Ramos (cell line): ENCODE measurements at regions not wholly inside any gene's neighbourhood (a gene's known extent, or its start where the extent isn't known, plus 50 kb on each side); places are given as distances from the start of the nearest gene placed in this dataset.
"Not testable (repeated sequence)": the region's sequence is repeated elsewhere in the genome, so short reads cannot be mapped to it uniquely, and the experiment has no call there.

Source experiments
- in situ Hi-C: fragments of 300-500 bp; cut with MboI; formaldehyde crosslinking; loops from one replicate; pipeline ENCODE4 v1.14.3; 2022; ENCODE audit warnings: low sequenced_read_pairs; ENCODE audit not compliant: unreplicated experiment

- in situ Hi-C loops: loop anchor here (10.0 kb wide), 2 partner anchors 874 to 1394 kb away; no protein-coding TSS in a partner anchor
Observed at GRCh38 chr16:75780669-75781068, 54.4 kb upstream of the CPHXL start.

DNA sequence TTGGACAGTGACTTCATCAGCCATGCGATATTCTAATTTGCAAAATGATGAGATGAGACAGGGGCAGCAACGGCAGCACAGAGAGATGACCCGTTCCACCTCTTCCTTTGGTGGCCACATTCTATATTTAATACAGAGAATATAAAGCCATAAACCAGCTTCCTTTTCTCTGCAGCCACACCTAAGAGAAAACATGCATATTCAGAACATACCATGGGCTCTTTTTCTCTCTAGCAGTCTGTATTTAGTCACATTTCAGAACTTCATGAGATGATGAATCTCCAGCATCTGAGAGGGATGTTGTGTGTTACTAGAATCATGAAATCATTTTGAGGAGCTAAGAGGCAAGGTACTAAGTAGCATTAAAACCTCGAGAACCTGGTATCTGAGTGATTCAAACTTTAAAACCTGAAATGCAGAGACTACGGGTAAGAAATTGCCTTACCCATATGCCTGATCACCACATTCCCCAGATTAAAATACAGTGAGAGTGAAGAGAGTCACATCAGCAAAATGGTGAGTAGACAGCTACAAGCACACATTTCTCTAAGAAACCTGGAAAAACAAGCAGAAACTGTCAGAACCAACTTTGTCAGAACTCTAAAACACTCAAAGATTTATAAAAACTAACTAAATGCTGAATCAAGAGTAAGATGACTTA lies 55.5 kb upstream of the CPHXL start:
- in situ Hi-C loops: loop anchor here (10.0 kb wide), 2 partner anchors 873 to 1393 kb away; no protein-coding TSS in a partner anchor

GRCh38 chr16:75787440-75787839 lies 61.1 kb upstream of the CPHXL start:
- in situ Hi-C loops: loop anchor here (10.0 kb wide), 2 partner anchors 867 to 1387 kb away; no protein-coding TSS in a partner anchor

DNA sequence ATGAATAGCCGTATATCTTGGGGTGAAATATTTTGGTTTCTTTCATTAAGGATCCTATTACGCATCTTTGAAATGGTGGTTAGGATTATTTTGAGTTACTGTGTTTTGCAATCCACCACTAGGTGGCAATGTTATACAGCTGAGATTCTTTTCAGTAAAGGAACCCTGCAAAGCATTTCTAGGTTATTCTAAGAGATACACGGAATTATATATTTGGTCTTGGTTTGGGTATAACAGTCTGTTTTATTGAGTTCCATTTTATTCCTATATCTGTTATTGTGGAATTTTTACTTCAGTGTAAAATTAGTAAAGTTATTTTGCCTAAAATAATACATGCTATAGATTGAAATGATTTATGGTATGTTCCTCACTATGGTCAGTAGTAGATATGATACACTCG lies 62.9 kb upstream of the CPHXL start:
- in situ Hi-C loops: loop anchor here (10.0 kb wide), 2 partner anchors 866 to 1386 kb away; no protein-coding TSS in a partner anchor

- in situ Hi-C loops: no loop called here
Observed at GRCh38 chr16:75792771-75793492, 66.6 kb upstream of the CPHXL start.

GRCh38 chr16:75793641-75794040 lies 67.4 kb upstream of the CPHXL start:
- in situ Hi-C loops: no loop called here

DNA sequence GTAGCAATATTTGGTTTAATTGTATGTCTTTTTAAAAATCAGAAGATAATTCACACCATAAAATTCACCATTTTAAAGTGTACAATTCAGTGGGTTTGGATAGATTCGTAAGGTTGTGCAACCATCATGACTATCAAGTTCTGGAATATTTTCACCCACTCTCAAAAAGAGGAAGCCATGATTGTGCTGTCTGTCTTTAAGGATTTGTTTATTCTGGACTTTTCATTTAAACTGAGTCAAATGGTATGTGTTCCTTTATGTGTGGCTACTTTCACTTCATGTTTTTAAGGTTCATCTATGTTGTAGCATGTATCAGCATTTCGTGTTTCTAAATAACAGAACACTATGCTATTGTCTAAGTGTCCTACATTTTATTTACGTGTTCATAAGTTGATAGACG lies 68.1 kb upstream of the CPHXL start:
- in situ Hi-C loops: no loop called here

DNA sequence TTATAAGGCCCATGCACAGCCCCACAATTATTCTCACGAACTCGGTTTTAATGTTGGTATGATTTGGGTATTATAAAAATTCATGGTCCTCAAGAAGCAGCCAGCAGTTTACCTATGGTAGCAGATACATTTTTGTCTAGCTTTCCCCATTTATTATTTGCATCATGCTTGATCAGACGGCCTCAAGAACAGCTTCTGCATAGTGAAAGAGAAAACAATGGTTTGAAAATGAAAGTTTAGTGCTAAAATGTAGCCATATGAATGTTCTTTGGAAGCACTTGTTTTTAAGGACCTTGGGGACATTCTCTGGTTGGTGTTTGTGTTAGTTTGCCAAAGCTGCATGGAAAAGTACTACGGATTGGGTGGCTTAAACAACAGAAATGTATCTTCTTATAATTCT lies 72.4 kb upstream of the CPHXL start:
- in situ Hi-C loops: no loop called here

DNA sequence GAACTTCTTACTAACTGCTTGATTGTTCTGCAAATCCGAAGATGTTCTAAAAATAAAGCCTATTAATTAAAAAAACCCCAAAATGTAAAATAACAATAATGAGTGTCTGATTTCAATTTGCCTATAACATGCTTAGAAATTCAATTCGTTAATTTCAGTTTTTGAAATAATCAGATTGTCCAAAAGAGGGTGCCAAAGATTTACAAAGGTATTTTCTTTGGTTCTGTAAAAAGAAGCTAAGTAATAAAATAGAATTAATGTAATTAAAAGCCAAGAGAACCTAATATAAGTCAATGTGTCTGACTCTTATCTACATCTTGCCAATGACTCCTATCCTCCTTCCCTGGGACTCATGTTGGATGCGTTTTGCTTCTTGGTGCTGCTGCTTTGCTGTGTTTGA lies 75.0 kb upstream of the CPHXL start:
- in situ Hi-C loops: no loop called here

DNA sequence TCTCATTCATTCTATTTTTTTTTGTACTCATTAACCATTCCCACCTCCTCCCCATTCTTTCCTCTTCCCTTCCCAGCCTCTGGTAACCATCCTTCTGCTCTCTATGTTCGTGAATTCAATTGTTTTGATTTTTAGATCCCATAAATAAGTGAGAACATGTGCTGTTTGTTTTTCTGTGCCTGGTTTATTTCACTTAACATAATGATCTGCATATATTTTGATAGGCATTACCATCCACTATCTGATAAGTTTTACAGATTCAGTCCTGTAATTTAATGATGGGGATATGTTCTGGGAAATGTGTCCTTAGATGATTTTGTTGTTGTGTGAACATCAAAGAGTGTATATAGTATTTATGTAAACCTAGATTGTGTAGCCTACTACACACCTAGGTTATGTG lies 77.5 kb upstream of the CPHXL start:
- in situ Hi-C loops: no loop called here

DNA sequence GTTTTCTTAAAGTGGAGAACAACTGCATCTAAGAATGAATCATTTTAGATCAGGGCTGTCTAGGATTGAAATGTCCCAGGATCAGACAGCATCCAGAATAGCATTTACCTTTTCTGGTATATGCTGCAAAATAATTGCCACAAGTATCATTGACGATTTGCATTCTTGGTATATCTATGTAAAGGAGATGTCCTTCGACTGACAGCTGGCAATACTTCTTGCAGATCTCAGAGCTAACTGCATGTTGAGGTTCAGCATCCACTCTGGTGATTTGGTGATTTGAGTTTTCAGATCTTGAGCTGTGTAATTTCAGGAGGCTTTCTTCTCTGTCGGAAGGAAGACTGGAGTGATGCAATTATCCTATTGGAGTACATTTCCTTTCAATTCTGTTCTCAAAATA lies 78.1 kb upstream of the CPHXL start:
- in situ Hi-C loops: no loop called here

DNA sequence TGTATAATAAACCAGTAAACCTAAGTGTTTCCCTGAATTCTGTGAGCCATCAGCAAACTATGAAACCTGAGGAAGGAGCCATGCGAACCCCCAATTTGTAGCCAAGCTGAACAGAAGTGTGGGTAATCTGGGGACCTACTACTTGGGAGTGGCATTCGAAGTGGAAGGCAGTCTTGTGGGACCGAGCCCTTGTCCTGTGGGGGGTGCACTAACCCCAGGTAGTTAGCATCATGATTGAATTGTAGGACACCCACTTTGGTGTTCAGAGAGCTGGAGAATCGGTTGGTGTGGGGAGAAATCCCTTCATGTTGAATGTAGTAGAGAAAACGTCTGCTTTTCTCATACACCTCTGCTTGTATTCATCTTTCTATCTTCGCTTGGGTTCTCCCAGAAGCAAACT lies 79.7 kb upstream of the CPHXL start:
- in situ Hi-C loops: no loop called here

- in situ Hi-C loops: no loop called here
Observed at GRCh38 chr16:75806487-75806886, 80.2 kb upstream of the CPHXL start.

GRCh38 chr16:75810342-75810741 lies 84.1 kb upstream of the CPHXL start:
- in situ Hi-C loops: no loop called here

DNA sequence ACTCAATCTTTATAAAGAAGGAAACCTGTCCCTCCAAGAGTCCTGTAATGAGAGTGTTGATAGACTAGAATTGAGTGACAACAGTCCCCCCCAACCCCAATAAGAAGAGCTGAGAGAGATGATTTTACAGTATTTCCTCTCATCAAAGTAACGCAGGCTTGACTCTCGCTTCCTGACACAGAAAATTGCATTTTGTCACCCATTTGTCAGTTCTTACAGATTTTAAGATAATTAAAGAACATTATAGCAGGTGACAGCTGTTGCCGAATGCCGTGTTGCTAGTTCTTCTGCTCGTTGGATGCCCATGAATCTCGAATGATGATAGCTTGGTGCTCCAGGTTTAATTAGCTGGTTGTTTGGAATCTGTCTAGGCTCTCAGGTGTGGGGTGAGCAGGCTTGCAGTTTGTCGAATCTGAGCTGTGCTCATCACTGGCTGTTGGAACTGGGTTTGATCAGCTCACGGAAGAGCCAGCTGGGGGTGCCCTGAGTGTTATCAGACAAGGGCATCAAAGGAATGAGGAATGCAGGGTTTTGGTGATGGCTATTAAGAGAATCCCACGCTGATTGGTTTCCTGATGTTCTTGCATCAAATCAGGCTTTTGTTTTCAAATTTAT lies 84.8 kb upstream of the CPHXL start:
- in situ Hi-C loops: no loop called here

- in situ Hi-C loops: no loop called here
Observed at GRCh38 chr16:75818491-75818890, 92.2 kb upstream of the CPHXL start.

GRCh38 chr16:75820672-75821071 lies 94.4 kb upstream of the CPHXL start:
- in situ Hi-C loops: no loop called here

DNA sequence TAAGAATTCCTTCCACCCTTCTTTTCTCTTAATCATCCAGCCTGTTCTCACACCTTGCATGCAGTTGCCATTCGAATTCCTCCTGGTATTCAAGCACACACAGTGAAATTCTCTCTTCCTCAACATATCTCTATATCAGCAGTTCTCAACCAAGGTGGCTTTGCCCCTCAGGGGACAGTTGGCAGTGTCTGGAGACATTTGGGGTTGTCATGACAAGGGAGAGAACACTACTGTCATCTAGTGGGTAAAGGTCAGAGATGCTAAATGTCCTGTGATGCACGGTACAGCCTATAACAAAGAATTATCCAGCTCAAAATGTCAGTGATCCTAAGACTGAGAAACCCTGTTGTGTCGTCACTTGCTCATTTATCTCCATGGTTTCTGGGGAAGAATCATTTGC lies 94.8 kb upstream of the CPHXL start:
- in situ Hi-C loops: no loop called here

GRCh38 chr16:75825750-75826149 lies 99.5 kb upstream of the CPHXL start:
- in situ Hi-C loops: not testable (repeated sequence)

DNA sequence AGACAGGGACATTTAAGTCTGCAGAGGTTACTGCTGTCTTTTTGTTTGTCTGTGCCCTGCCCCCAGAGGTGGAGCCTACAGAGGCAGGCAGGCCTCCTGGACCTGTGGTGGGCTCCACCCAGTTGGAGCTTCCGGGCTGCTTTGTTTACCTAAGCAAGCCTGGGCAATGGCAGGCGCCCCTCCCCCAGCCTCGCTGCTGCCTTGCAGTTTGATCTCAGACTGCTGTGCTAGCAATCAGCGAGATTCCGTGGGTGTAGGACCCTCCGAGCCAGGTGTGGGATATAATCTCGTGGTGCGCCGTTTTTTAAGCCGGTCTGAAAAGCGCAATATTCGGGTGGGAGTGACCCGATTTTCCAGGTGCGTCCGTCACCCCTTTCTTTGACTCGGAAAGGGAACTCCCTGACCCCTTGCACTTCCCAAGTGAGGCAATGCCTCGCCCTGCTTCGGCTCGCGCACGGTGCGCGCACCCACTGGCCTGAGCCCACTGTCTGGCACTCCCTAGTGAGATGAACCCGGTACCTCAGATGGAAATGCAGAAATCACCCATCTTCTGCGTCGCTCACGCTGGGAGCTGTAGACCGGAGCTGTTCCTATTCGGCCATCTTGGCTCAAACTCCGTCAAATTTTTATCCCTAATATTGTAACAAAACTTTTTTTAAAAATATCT lies 101.2 kb upstream of the CPHXL start:
- in situ Hi-C loops: not testable (repeated sequence)

DNA sequence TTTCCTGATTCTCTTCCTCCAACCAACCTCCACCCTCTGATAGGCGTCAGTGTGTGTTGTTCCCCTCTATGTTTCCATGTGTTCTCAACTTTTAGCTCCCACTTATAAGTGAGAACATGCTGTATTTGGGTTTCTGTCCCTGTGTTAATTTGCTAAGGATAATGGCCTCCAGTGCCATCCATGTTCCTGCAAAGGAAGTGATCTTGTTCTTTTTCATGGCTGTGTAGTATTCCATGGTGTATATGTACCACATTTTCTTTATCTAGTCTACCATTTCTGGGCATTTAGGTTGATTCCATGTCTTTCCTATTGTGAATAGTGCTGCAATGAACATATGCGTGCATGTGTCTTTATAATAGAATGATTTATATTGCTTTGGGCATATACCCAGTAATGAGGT lies 107.1 kb upstream of the CPHXL start:
- in situ Hi-C loops: not testable (repeated sequence)
